A549 (cell line): ENCODE measurements at regions not wholly inside any gene's neighbourhood (a gene's known extent, or its start where the extent isn't known, plus 50 kb on each side); places are given as distances from the start of the nearest gene placed in this dataset.

Experiments
- ATAC-seq, 2 experiments: fragments of 200-7000 bp in 1 of 2; fragments of >200 bp in 1 of 2; cut with Nextera tagmentation in 1 of 2; cut with Tn5 transposase in 1 of 2; 3 replicates each; pipeline versions ENCODE4 v1.8.0 to v1.9.1; 2018 to 2020; ENCODE audit warnings: mild to moderate bottlenecking in 1 of 2, moderate library complexity in 1 of 2
- CTCF ChIA-PET: fragments of 300-600 bp; sonication (Branson Sonifier 250); formaldehyde crosslinking; extraction: SDS; loops from one replicate; lab custom pipeline; 2021; ENCODE audit warnings: antibody characterized with exemption, inconsistent platforms; lab: Yijun Ruan, JAX
- POLR2A ChIA-PET: fragments of 350-600 bp; formaldehyde crosslinking; extraction: SDS; loops from one replicate; lab custom pipeline; 2021; ENCODE audit warnings: antibody characterized with exemption, inconsistent platforms; lab: Yijun Ruan, JAX
- DNase-seq, 2 experiments: peaks; one replicate each; pipeline versions ENCODE4 v3.0.0 to v3.0.0-alpha.2; 2011 to 2016; ENCODE audit warnings: low read depth in 1 of 2, low spot score in 1 of 2
- FAIRE-seq: peaks from 2 replicates; lab custom pipeline; 2011; peaks lifted over from hg19 to GRCh38; lab: Jason Lieb, UNC
- H3K27ac ChIP-seq, 2 experiments: fragments of >200 bp; sonication (Bioruptor Twin); formaldehyde crosslinking; 3 replicates each; pipeline ENCODE4 v1.5.1; 2016 to 2017
- H3K4me1 ChIP-seq: fragments of >200 bp; sonication (Bioruptor Twin); formaldehyde crosslinking; 3 replicates; pipeline ENCODE4 v1.6.1; 2016
- H3K4me2 ChIP-seq: fragments of >200 bp; sonication (Bioruptor Twin); formaldehyde crosslinking; 3 replicates; pipeline ENCODE4 v1.6.1; 2016
- H3K4me3 ChIP-seq: fragments of >200 bp; sonication (Bioruptor Twin); formaldehyde crosslinking; 3 replicates; pipeline ENCODE4 v1.5.1; 2016
- H3K9me3 ChIP-seq: fragments of >200 bp; sonication (Bioruptor Twin); formaldehyde crosslinking; 3 replicates; pipeline ENCODE4 v1.6.1; 2016
- CBX8 ChIP-seq: fragments of 200-600 bp; sonication (generic); IDR thresholded peaks from 2 replicates; pipeline ENCODE4 v1.6.1; 2016
- CHD4 ChIP-seq: fragments of 200-600 bp; sonication (generic); IDR thresholded peaks from 2 replicates; pipeline ENCODE4 v1.6.1; 2016; ENCODE audit warnings: antibody characterized with exemption, mild to moderate bottlenecking, borderline replicate concordance
- FOSB ChIP-seq: fragments of 250-450 bp; sonication (Bioruptor Pico); IDR thresholded peaks from 2 replicates; pipeline ENCODE4 v1.5.0; 2020; ENCODE audit warnings: mild to moderate bottlenecking, moderate library complexity
- FOXS1 ChIP-seq: fragments of 250-450 bp; sonication (Bioruptor Pico); IDR thresholded peaks from 2 replicates; pipeline ENCODE4 v1.5.0; 2020; ENCODE audit warnings: mild to moderate bottlenecking, moderate library complexity
- HEYL ChIP-seq: fragments of 250-450 bp; sonication (Bioruptor Pico); IDR thresholded peaks from 2 replicates; pipeline ENCODE4 v1.8.0; 2021; ENCODE audit warnings: mild to moderate bottlenecking, moderate library complexity
- HMGXB4 ChIP-seq: fragments of 250-450 bp; sonication (Bioruptor Pico); IDR thresholded peaks from 2 replicates; pipeline ENCODE4 v1.5.0; 2021; ENCODE audit warnings: mild to moderate bottlenecking, moderate library complexity, borderline replicate concordance
- JUN ChIP-seq, 2 experiments: fragments of >200 bp; sonication (Bioruptor Twin); formaldehyde crosslinking; IDR thresholded peaks; 2 replicates in 1 of 2; 3 replicates in 1 of 2; pipeline ENCODE4 v1.6.1; 2016 to 2017
- MAFK ChIP-seq: fragments of 450-650 bp; IDR thresholded peaks from 2 replicates; pipeline ENCODE4 v1.6.1; 2014; ENCODE audit not compliant: partially characterized antibody
- MAZ ChIP-seq: fragments of 150-350 bp; IDR thresholded peaks from 2 replicates; pipeline ENCODE4 v1.6.1; 2014; ENCODE audit warnings: antibody characterized with exemption, low read depth, low read length, borderline replicate concordance
- MYC ChIP-seq: IDR thresholded peaks from 2 replicates; pipeline ENCODE4 v1.6.1; 2012; ENCODE audit warnings: mild to moderate bottlenecking, inconsistent platforms, low read length, improper control_type of control experiment, borderline replicate concordance
- NFE2L2 ChIP-seq: fragments of 150-350 bp; conservative IDR thresholded peaks from 2 replicates; pipeline ENCODE4 v1.6.1; 2014; ENCODE audit warnings: low read length
- POLR2AphosphoS2 ChIP-seq: conservative IDR thresholded peaks from 2 replicates; pipeline ENCODE4 v1.6.1; 2012; ENCODE audit warnings: low read length, improper control_type of control experiment, inconsistent platforms
- RAD21 ChIP-seq, 2 experiments: fragments of >200 bp in 1 of 2; sonication (Bioruptor Twin) in 1 of 2; formaldehyde crosslinking in 1 of 2; IDR thresholded peaks in 1 of 2; conservative IDR thresholded peaks in 1 of 2; 2 replicates in 1 of 2; 3 replicates in 1 of 2; pipeline ENCODE4 v1.6.1; 2012 to 2018; ENCODE audit warnings: inconsistent platforms in 1 of 2
- REST ChIP-seq: fragments of 200-600 bp; sonication (generic); IDR thresholded peaks from 2 replicates; pipeline ENCODE4 v1.6.1; 2016; ENCODE audit warnings: antibody characterized with exemption, mild to moderate bottlenecking, moderate library complexity
- SREBF2 ChIP-seq: fragments of 450-650 bp; IDR thresholded peaks from 2 replicates; pipeline ENCODE4 v1.6.1; 2014; ENCODE audit warnings: mild to moderate bottlenecking, moderate library complexity
- TFCP2L1 ChIP-seq: fragments of 250-450 bp; sonication (Bioruptor Pico); IDR thresholded peaks from 2 replicates; pipeline ENCODE4 v1.5.0; 2021; ENCODE audit warnings: mild to moderate bottlenecking
- ZC3H11A ChIP-seq: fragments of 450-650 bp; IDR thresholded peaks from 2 replicates; pipeline ENCODE4 v1.6.1; 2014; ENCODE audit warnings: antibody characterized with exemption, mild to moderate bottlenecking
- ZFP36 ChIP-seq: fragments of 450-650 bp; IDR thresholded peaks from 2 replicates; pipeline ENCODE4 v1.6.1; 2014; ENCODE audit warnings: borderline replicate concordance; ENCODE audit not compliant: partially characterized antibody
- WGBS: methylation state at CpG from one replicate; pipeline ENCODE4 v1.1.6; 2017; ENCODE audit errors: missing lambda C conversion rate; 5-methylcytosine and 5-hydroxymethylcytosine counted together
- TF ChIP-seq, protein P1 (sequence below): fragments of >200 bp; sonication (Bioruptor Twin); formaldehyde crosslinking; IDR thresholded peaks from 3 replicates; pipeline ENCODE4 v1.5.1; 2016

DNA sequence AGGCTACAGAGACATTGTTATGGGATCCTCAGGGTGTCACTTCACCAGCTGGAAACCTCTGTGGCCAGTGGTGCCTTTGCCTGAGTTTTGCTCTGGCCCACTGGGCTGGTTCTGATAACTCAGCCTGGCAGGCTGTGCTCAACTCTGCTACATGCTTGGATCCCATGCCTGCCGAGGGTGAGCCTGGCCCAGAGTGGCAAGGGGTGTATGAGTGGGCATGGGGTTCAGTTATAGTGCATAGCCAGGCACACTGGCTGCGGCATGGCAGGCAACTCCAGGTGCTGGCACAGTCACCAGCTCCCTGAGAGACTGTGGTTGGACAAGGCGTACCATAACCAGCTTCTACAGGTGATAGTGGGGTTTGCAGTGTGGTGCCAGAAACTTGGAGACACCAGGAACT is 107.0 kb upstream of the PCDH15 start:
- DNase-seq (no peak), ATAC-seq (no peak), FAIRE-seq (no peak)
- Histone ChIP-seq H3K9me3 (no peaks in the 10 kb centered on the region), H3K27ac (no peak overlapping the region), H3K4me1 (no peaks in the 10 kb centered on the region), H3K4me3 (no peak overlapping the region), H3K4me2 (no peak overlapping the region)
- ChIA-PET POLR2A (no interaction called here), CTCF (no interaction called here)
- 11% methylated on average over 3 of the region's 3 CpGs for WGBS
- no peak for TF ChIP-seq MYC
- no peak for TF ChIP-seq JUN (IDR thresholded peaks at IDR 0.05)
- TF ChIP-seq CBX8: no peak
- TF ChIP-seq MAZ: no peak
- no peak for TF ChIP-seq TFCP2L1 (CRISPR knock-in tag)
- TF ChIP-seq SREBF2: no peak
- no peak for TF ChIP-seq REST
- TF ChIP-seq FOSB: no peak
- TF ChIP-seq HEYL: no peak
- TF ChIP-seq, protein P1, sequence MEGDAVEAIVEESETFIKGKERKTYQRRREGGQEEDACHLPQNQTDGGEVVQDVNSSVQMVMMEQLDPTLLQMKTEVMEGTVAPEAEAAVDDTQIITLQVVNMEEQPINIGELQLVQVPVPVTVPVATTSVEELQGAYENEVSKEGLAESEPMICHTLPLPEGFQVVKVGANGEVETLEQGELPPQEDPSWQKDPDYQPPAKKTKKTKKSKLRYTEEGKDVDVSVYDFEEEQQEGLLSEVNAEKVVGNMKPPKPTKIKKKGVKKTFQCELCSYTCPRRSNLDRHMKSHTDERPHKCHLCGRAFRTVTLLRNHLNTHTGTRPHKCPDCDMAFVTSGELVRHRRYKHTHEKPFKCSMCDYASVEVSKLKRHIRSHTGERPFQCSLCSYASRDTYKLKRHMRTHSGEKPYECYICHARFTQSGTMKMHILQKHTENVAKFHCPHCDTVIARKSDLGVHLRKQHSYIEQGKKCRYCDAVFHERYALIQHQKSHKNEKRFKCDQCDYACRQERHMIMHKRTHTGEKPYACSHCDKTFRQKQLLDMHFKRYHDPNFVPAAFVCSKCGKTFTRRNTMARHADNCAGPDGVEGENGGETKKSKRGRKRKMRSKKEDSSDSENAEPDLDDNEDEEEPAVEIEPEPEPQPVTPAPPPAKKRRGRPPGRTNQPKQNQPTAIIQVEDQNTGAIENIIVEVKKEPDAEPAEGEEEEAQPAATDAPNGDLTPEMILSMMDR: no peak
- TF ChIP-seq HMGXB4 (CRISPR knock-in tag): no peak
- TF ChIP-seq ZC3H11A: no peak
- TF ChIP-seq RAD21 (conservative IDR thresholded peaks at IDR 0.05 in 1 of 2, IDR thresholded peaks at IDR 0.05 in 1 of 2): no peak
- no peak for TF ChIP-seq CHD4
- TF ChIP-seq POLR2AphosphoS2: no peak
- no peak for TF ChIP-seq MAFK
- TF ChIP-seq FOXS1 (CRISPR knock-in tag): no peak

GRCh38 chr10:54906940-54907339 is 105.9 kb upstream of the PCDH15 start:
- Histone ChIP-seq H3K27ac (no peak overlapping the region), H3K4me3 (no peak overlapping the region), H3K4me1 (no peaks in the 10 kb centered on the region), H3K9me3 (no peaks in the 10 kb centered on the region), H3K4me2 (no peak overlapping the region)
- POLR2A ChIA-PET: no interaction called here
- no peak for TF ChIP-seq ZFP36
- TF ChIP-seq FOXS1 (CRISPR knock-in tag): no peak
- peak; percentile 74 for TF ChIP-seq MAFK
- TF ChIP-seq SREBF2: no peak
- no peak for TF ChIP-seq JUN (IDR thresholded peaks at IDR 0.05)
- TF ChIP-seq NFE2L2: 0 out of 2 replicates have a peak, but pooled peaks have one; percentile 13
- FAIRE-seq (no peak), DNase-seq (no peak), ATAC-seq (no peak)
- CTCF ChIA-PET: no interaction called here
